ENCODE measurements at regions not wholly inside any gene's neighbourhood (a gene's known extent, or its start where the extent isn't known, plus 50 kb on each side); places are given as distances from the start of the nearest gene placed in this dataset.
"Not testable (repeated sequence)": the region's sequence is repeated elsewhere in the genome, so short reads cannot be mapped to it uniquely, and the experiment has no call there.

DNA sequence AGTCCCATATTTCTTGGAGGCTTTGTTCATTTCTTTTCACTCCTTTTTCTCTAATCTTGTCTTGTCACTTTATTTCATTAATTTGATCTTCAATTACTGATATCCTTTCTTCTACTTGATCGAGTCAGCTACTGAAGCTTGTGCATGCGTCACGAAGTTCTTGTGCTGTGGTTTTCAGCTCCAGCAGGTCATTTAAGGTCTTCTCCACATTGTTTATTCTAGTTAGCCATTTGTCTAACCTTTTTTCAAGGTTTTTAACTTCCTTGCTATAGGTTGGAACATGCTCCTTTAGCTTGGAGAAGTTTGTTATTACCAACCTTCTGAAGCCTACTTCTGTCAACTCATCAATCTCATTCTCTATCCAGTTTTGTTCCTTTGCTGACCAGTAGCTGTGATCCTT is 234.0 kb downstream of the ATPSCKMT start:
- TF ChIP-seq, protein P1, sequence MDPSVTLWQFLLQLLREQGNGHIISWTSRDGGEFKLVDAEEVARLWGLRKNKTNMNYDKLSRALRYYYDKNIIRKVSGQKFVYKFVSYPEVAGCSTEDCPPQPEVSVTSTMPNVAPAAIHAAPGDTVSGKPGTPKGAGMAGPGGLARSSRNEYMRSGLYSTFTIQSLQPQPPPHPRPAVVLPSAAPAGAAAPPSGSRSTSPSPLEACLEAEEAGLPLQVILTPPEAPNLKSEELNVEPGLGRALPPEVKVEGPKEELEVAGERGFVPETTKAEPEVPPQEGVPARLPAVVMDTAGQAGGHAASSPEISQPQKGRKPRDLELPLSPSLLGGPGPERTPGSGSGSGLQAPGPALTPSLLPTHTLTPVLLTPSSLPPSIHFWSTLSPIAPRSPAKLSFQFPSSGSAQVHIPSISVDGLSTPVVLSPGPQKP (IDR thresholded peaks at IDR 0.05; ENCODE audit: borderline replicate concordance, low read depth, low read length), result not testable (repeated sequence)
- TF ChIP-seq, protein P2, sequence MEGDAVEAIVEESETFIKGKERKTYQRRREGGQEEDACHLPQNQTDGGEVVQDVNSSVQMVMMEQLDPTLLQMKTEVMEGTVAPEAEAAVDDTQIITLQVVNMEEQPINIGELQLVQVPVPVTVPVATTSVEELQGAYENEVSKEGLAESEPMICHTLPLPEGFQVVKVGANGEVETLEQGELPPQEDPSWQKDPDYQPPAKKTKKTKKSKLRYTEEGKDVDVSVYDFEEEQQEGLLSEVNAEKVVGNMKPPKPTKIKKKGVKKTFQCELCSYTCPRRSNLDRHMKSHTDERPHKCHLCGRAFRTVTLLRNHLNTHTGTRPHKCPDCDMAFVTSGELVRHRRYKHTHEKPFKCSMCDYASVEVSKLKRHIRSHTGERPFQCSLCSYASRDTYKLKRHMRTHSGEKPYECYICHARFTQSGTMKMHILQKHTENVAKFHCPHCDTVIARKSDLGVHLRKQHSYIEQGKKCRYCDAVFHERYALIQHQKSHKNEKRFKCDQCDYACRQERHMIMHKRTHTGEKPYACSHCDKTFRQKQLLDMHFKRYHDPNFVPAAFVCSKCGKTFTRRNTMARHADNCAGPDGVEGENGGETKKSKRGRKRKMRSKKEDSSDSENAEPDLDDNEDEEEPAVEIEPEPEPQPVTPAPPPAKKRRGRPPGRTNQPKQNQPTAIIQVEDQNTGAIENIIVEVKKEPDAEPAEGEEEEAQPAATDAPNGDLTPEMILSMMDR (conservative IDR thresholded peaks at IDR 0.05; ENCODE audit: low read depth, low read length), result not testable (repeated sequence)
- TF ChIP-seq POLR2A, SMC3 (IDR thresholded peaks at IDR 0.05; ENCODE audit: low read depth, low read length): not testable (repeated sequence)

Measured in IMR-90 (cell line).